ENCODE measurements at regions not wholly inside any gene's neighbourhood (a gene's known extent, or its start where the extent isn't known, plus 50 kb on each side); places are given as distances from the start of the nearest gene placed in this dataset.

- DNase-seq: no peak
Measured at GRCh38 chr4:71287305-71287704, 51.5 kb upstream of the SLC4A4 start.

- DNase-seq: no peak
Measured at GRCh38 chr4:71288875-71289274, 49.9 kb upstream of the SLC4A4 start.

Measured in activated CD4-positive, alpha-beta T cell treated with anti-CD3 and anti-CD28 coated beads, Interleukin-2, amount 50 U/mL, for 1 hour (primary cell).